IPS-NIHi7 (cell line): ENCODE measurements at regions not wholly inside any gene's neighbourhood (a gene's known extent, or its start where the extent isn't known, plus 50 kb on each side); places are given as distances from the start of the nearest gene placed in this dataset.
"Not testable (repeated sequence)": the region's sequence is repeated elsewhere in the genome, so short reads cannot be mapped to it uniquely, and the experiment has no call there.

ENCODE experiments used
- DNase-seq: peaks from one replicate; pipeline ENCODE4 v3.0.0; 2012; ENCODE audit warnings: mixed read lengths; ENCODE audit errors: extremely low spot score

GRCh38 chr4:19051831-19052230 lies 1030.3 kb upstream of the LCORL start:
- DNase-seq, result no peak

- no peak for DNase-seq
These were observed 1025.8 kb upstream of the LCORL start for GRCh38 chr4:19047279-19047880.

DNA sequence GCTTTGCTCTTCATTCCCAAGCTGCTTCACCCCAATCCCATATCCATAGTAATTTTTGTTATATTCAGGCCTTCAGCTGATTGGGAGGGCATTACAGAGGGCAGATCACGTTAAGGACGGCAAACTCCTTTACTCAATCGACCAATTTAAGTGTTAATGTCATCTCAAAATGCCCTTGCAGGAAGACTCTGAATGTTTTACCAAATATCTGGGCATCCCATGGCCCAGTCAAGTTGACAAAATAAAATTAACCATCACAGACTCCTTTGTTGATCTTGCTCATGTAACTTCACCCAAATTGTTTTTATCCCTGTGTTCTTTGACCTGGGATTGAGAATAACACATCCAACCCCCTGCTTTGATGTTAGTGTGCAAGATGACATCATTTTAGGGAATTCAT lies 1018.3 kb upstream of the LCORL start:
- DNase-seq, result no peak

DNA sequence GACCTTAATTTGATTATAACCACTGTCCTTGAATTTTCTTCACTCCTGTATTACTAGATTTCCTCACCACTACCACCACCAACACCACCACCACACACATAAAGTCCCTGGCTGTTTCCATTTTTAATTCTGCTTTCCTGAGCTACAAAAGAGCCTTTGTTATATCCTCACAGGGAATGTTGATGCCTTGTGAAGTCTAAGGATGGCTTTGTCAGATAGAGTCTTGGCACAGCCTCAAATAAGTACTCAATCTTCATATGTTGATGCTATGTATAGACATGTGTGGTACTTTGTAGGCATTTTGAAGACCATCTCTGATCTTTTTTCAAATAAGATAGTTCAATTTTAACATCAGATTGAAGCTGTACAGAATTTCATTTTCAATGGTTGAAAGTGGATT lies 1016.7 kb upstream of the LCORL start:
- DNase-seq, result no peak

DNA sequence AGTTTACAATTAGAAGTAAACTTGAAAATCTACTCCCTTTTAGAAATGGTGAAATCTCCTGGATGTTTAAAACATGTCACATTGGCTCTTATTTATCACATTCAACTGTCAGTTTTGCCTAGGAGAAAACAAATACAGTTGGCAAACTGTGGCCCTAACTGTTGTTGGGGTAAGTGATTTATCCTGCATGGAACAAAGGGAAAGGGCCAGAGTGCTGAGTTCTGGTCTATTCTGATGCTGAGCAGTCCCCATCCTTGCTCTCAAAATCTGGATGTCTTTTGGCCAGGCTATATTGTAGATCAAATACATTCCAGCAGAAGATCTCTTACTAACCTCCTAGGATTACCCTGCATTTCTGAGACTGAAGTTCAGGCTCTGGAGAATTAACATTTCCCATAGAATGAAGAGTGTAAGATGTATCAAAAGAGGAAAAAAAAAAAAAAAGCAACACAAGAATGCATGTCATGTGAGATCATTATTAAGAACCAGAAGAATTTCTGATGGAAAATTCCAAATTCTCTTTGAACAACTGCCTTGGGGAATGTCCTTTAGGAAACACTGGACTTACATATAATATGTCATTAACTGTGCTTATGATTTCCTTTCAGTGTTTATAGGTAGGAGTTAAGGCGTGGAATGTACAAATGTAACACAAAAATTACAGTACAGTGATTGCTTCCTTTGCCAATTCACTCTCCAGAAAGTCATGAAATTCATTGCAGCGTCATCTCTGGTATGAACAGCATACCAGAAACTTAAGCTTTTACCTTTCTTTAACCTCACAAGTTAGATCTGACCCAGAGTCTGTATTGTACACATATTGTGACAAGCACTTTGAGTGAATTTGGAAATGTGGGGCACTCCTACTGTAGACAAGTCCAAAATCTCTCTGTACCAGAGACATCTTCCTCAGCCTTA lies 1012.5 kb upstream of the LCORL start:
- DNase-seq, result no peak

DNA sequence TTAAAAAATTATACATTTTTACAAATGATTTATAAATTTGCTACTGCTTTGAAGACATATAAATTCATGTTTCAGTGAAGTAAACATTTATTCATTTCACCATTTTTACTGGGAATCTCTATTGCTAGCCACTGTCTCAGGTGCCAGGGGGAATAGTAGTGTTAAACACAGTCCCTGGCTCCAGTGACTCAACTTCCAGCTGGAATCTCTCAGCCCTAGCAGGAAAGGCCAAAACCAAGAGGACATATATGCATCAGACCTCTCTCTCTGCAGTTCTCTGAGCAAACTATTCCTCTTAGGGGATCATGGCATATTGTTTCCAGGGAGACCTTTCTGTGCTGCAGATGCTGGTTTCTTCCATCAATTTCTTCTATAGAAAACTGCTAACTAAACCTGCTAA lies 1009.0 kb upstream of the LCORL start:
- no peak for DNase-seq

GRCh38 chr4:19030048-19030447 lies 1008.5 kb upstream of the LCORL start:
- DNase-seq, result no peak

GRCh38 chr4:19026281-19026680 lies 1004.7 kb upstream of the LCORL start:
- DNase-seq, result no peak

- DNase-seq, result no peak
These were observed 1003.5 kb upstream of the LCORL start for GRCh38 chr4:19025031-19025430.

- DNase-seq, result no peak
These were observed 1002.5 kb upstream of the LCORL start for GRCh38 chr4:19024047-19024446.

DNA sequence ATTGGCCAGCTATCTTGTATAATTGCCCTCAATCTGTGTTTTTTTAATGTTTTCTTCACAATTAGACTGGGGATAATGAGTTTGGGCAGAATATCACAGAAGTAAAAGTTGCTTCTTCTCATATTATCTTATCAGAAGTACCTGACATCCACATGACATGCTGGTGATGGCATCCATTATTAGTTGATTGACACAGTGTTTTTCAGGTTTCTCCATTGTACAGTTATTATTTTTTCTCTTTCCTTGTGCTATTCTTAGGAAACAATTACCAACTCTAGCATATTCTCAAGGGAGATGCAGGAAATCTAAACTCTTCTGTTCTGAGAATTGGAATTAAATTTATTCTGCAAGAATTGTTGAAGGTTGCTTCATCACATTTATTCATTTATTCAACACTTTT lies 1000.1 kb upstream of the LCORL start:
- DNase-seq, result no peak

- DNase-seq, result not testable (repeated sequence)
These were observed 995.0 kb upstream of the LCORL start for GRCh38 chr4:19016550-19016949.

DNA sequence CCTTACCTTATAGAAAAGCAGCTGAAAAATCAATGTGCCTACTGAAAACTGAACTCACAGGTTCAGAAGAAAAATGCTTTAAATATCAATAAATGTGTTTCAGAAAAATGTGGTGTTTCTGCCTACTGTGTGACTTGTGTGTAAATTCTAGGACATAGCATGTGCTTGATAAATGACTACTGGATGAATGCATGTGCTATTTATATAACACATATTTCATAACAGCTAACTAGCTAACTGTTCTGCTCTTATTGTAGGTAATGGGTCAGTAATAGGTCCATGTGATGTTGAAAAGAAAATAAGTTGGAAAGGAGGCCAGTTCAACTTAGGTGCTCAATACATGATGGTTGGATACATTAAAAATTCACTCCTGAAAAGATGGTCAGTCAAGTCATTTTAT lies 993.0 kb upstream of the LCORL start:
- no peak for DNase-seq

DNA sequence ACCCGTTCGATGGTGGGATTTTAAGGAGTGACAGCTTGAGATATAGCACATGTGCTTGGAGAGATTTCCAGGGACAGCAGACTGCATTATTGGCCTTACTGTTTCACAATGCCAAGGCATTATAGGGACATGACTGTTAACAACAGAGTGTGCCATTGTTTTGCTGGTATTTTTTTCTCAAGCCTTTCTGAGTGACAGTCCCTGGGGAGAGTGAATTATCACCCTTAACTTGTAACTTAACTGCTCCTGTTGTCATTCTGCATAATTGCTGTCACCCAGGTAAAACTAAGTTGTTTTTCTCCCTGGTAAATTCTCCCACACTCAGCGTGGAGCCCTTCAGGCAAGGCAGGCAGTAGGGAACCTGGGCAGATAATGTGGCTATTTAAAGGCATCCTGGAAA lies 989.2 kb upstream of the LCORL start:
- peak; percentile 42 for DNase-seq

GRCh38 chr4:19009881-19010280 lies 988.3 kb upstream of the LCORL start:
- DNase-seq, result no peak

DNA sequence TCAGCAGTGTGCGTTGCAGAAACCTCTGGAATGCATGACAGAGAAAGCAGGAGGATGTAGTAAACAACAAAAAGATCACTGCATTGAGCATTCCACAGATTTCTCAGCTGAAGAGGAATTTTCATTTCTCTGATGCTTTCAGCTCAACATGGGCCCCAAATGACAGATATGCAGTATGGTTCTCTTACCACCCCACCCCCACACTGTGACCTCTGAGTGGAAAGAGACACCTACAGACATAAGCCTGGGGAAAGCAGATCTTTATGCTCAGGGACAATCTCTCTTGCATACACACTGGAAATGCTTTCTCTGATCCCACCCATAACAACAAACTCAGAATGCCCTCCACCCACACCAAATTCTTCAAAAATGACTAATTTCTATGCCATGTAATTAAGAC lies 983.7 kb upstream of the LCORL start:
- peak; percentile 26 for DNase-seq

DNA sequence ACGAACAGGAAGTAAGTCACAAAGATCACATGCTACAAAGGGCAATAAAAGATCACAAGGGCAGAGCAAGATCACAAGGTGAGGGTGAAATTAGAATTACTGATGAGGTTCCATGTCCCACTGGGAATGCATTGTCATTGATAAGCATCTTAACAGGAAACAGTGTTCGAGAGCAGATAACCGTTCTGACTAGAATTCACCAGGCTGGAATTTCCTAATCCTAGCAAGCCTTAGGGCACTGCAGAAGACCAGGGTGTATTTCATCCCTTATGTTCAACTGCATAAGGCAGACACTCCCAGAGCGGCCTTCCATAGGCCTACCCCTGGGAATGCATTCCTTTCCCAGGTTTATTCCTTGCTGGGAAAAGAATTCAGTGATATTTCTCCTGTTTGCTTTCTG lies 980.6 kb upstream of the LCORL start:
- no peak for DNase-seq

DNA sequence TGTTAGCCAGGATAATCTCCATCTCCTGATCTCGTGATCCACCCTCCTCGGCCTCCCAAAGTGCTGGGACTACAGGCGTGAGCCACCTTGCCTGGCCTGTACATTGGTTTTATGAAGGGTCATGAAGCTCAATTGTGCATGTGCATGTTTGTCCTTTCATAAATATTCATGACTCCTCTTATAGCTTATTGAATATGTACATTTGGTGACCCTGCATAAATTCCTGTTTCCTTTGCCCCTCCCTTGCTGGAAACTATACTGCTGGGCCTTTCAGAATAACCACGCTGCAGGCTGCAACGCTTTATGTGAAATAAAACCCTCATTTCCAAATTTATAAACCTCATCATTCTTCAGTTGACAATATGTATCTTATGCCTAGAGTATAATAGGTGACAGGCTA lies 978.0 kb upstream of the LCORL start:
- DNase-seq, result no peak

- no peak for DNase-seq
These were observed 959.7 kb upstream of the LCORL start for GRCh38 chr4:18981234-18981615.

DNA sequence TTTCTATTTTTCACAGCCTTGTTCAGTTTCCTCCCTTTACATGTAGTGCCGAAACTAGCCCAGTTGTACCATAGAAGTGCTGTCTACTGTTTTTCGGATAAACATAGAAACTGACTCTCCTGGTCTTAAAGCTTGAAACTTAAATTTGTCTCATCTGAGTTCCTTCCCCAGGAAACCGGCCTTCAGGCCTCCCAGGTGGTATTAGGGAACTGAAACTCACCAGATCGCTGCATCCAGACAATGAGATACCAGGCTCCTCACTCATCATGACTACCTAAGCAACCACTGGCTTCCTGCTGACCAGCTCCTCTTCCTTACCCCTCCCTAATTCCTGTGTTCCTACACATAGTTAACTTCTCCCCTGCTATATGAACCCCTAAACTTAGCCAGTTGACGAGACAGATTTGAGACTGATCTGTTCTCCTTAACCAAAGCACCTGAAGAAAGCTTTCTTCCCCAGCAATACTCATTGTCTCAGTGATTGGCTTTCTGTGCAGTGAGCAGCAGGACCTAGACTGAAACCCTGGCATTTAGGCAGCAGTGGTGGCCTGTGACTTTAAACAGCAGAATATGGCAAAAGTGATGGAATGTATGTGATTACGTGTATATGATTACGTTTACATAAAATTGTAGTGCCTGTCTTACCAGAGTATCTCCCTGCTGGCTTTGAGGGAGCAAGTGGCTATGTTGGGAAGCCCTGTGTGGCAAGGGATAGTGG lies 959.1 kb upstream of the LCORL start:
- no peak for DNase-seq

GRCh38 chr4:18976884-18977283 lies 955.3 kb upstream of the LCORL start:
- no peak for DNase-seq

DNA sequence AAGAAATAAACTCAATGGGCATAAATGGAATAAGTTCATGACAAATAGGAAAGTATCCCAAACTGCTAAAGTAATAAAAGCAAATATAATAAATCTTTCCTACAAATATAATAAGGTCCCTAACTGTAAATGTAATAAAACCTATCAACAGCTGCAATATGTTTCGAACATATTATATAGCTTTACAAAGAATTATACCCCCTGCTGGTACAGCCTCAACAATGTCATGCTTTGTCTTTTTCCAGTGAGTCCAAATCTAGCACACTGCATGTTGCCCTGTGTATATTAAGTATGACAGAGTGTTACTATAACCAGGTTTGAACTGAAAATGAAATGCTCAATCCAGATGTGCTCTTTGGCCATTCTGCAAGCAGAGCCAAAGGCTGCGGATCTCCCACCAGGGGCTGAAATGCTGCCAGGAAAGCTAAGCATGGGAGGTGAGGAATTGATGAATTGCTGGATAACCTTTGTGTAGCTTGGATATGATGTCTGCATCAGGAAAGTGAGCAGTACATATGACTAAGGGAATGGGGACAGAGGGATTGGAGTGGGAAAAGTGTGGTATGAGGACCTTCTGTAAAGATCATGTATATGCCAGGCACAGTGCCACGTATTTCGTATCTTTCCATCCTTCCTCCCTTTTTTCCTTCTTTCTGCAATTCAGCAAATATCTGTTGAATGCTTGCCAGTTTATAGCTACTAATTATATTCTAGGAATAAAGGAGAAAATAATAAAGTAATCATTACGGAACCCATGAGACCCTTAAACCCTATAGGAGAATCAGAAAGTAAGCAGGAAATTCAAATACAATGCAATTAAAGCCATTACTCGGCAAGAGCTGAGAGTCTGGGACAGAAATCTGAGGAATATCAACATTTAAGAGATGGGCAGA lies 954.6 kb upstream of the LCORL start:
- no peak for DNase-seq
